Body of pancreas (tissue), 4 donors: ENCODE measurements at regions not wholly inside any gene's neighbourhood (a gene's known extent, or its start where the extent isn't known, plus 50 kb on each side); places are given as distances from the start of the nearest gene placed in this dataset.

Source experiments
- POLR2A ChIP-seq, 3 donors: fragments of 450-650 bp; IDR thresholded peaks; one replicate each; pipeline ENCODE4 v1.6.1; 2016; ENCODE audit warnings: antibody characterized with exemption in 3 of 3, mild to moderate bottlenecking in 2 of 3
- TF ChIP-seq, protein P1 (sequence below), 7 experiments: fragments of 450-650 bp in 4 of 7; fragments of 200-600 bp in 3 of 7; sonication (generic) in 3 of 7; IDR thresholded peaks; one replicate each; pipeline ENCODE4 v1.5.1; 2016 to 2019; ENCODE audit warnings: antibody characterized with exemption in 7 of 7

DNA sequence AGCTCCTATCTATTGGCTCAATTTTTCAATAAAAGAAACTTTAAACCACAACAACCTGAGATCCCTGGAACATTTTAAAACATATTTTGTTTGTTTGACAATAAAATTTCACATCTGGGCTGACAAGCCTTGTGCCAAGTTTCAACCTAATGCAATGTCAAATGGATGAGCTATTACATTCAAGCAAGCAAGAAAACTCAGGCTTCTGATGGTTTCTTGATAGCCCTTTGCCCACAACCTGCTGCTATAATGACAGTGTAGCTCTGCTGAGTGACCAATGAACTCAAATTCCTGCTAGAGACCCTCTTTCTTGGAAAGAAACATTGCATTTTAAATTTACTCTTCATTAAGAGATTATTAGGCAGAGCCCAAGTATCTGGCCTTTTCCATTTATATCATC is 472.9 kb downstream of the ARHGEF28 start:
- TF ChIP-seq, protein P1, sequence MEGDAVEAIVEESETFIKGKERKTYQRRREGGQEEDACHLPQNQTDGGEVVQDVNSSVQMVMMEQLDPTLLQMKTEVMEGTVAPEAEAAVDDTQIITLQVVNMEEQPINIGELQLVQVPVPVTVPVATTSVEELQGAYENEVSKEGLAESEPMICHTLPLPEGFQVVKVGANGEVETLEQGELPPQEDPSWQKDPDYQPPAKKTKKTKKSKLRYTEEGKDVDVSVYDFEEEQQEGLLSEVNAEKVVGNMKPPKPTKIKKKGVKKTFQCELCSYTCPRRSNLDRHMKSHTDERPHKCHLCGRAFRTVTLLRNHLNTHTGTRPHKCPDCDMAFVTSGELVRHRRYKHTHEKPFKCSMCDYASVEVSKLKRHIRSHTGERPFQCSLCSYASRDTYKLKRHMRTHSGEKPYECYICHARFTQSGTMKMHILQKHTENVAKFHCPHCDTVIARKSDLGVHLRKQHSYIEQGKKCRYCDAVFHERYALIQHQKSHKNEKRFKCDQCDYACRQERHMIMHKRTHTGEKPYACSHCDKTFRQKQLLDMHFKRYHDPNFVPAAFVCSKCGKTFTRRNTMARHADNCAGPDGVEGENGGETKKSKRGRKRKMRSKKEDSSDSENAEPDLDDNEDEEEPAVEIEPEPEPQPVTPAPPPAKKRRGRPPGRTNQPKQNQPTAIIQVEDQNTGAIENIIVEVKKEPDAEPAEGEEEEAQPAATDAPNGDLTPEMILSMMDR (IDR thresholded peaks at IDR 0.05), result no peak
- no peak for TF ChIP-seq POLR2A (IDR thresholded peaks at IDR 0.05)
